Naive thymus-derived CD4-positive, alpha-beta T cell (primary cell): ENCODE measurements at regions not wholly inside any gene's neighbourhood (a gene's known extent, or its start where the extent isn't known, plus 50 kb on each side); places are given as distances from the start of the nearest gene placed in this dataset.
"Not testable (repeated sequence)": the region's sequence is repeated elsewhere in the genome, so short reads cannot be mapped to it uniquely, and the experiment has no call there.

ENCODE experiments used
- ATAC-seq: fragments of 150-1000 bp; cut with Tn5 transposase; 2 replicates; pipeline ENCODE4 v1.10.0; 2021; ENCODE audit warnings: mild to moderate bottlenecking, moderate library complexity
- CTCF ChIA-PET: fragments of 350-600 bp; sonication (Branson Sonifier 250); formaldehyde crosslinking; loops from one replicate; lab custom pipeline; 2021; ENCODE audit warnings: antibody characterized with exemption; lab: Charles Lee
- POLR2A ChIA-PET: fragments of 350-600 bp; sonication (Branson Sonifier 250); formaldehyde crosslinking; loops from one replicate; lab custom pipeline; 2021; ENCODE audit warnings: antibody characterized with exemption, inconsistent platforms; lab: Charles Lee
- DNase-seq, 9 donors: peaks; one replicate each; pipeline versions ENCODE4 v3.0.0 to v3.0.0-alpha.2; 2020 to 2022; ENCODE audit warnings: mixed read lengths in 1 of 9
- H3K27ac ChIP-seq: one replicate; pipeline ENCODE4 v1.7.0; 2013; ENCODE audit warnings: mild to moderate bottlenecking, low read depth, low read length, moderate library complexity
- H3K27me3 ChIP-seq, 2 donors: one replicate each; pipeline ENCODE4 v1.7.0; 2013; ENCODE audit warnings: low read length in 2 of 2, mild to moderate bottlenecking in 2 of 2, moderate library complexity in 2 of 2; ENCODE audit not compliant: control insufficient read depth in 2 of 2, insufficient read depth in 2 of 2
- H3K36me3 ChIP-seq, 3 experiments: 1 replicate in 2 of 3; 2 replicates in 1 of 3; pipeline ENCODE4 v1.7.0; 2013; ENCODE audit warnings: low read length in 3 of 3, mild to moderate bottlenecking in 3 of 3, moderate library complexity in 1 of 3; ENCODE audit not compliant: insufficient read depth in 3 of 3, control insufficient read depth in 2 of 3
- H3K4me1 ChIP-seq, 2 donors: one replicate each; pipeline ENCODE4 v1.7.0; 2013; ENCODE audit warnings: low read length in 2 of 2, mild to moderate bottlenecking in 2 of 2, moderate library complexity in 1 of 2; ENCODE audit not compliant: control insufficient read depth in 2 of 2, insufficient read depth in 2 of 2
- H3K4me3 ChIP-seq: 2 replicates; pipeline ENCODE4 v1.7.0; 2013; ENCODE audit warnings: mild to moderate bottlenecking, low read length
- H3K9me3 ChIP-seq, 3 experiments: 1 replicate in 2 of 3; 2 replicates in 1 of 3; pipeline ENCODE4 v1.7.0; 2013; ENCODE audit warnings: low read length in 3 of 3; ENCODE audit not compliant: control insufficient read depth in 2 of 3
- H3K27ac Mint-ChIP-seq, 9 donors: one replicate each; pipeline ENCODE4 v1.8.0; 2020 to 2022; ENCODE audit warnings: mixed read lengths in 9 of 9, mild to moderate bottlenecking in 8 of 9, moderate library complexity in 5 of 9, inconsistent platforms in 2 of 9
- H3K27me3 Mint-ChIP-seq, 5 donors: one replicate each; pipeline ENCODE4 v1.8.0; 2021 to 2022; ENCODE audit warnings: mixed read lengths in 5 of 5, mild to moderate bottlenecking in 1 of 5
- H3K36me3 Mint-ChIP-seq, 5 donors: one replicate each; pipeline ENCODE4 v1.8.0; 2020 to 2022; ENCODE audit warnings: mixed read lengths in 5 of 5, mild to moderate bottlenecking in 3 of 5, inconsistent platforms in 1 of 5
- H3K4me1 Mint-ChIP-seq, 7 donors: one replicate each; pipeline ENCODE4 v1.8.0; 2020 to 2022; ENCODE audit warnings: mixed read lengths in 7 of 7, mild to moderate bottlenecking in 3 of 7, inconsistent platforms in 1 of 7
- H3K4me3 Mint-ChIP-seq, 10 donors: one replicate each; pipeline ENCODE4 v1.8.0; 2020 to 2022; ENCODE audit warnings: mild to moderate bottlenecking in 10 of 10, mixed read lengths in 10 of 10, moderate library complexity in 6 of 10, inconsistent platforms in 2 of 10
- H3K9me3 Mint-ChIP-seq, 11 donors: one replicate each; pipeline ENCODE4 v1.8.0; 2020 to 2022; ENCODE audit warnings: mixed read lengths in 11 of 11, mild to moderate bottlenecking in 4 of 11, inconsistent platforms in 1 of 11, moderate library complexity in 1 of 11
- intact Hi-C, 2 donors: fragments of 100-400 bp; cut with micrococcal nuclease; formaldehyde crosslinking; loops; one replicate each; pipeline ENCODE4 v1.15.1; 2023

GRCh38 chr13:81340118-81341069 lies 999.5 kb upstream of the SPRY2 start:
- H3K4me3 ChIP-seq, H3K4me1 Mint-ChIP-seq, H3K27ac ChIP-seq, intact Hi-C loops, POLR2A ChIA-PET, H3K4me1 ChIP-seq, H3K27ac Mint-ChIP-seq, ATAC-seq, H3K4me3 Mint-ChIP-seq, H3K27me3 ChIP-seq, H3K9me3 ChIP-seq, DNase-seq, H3K27me3 Mint-ChIP-seq, H3K36me3 ChIP-seq, CTCF ChIA-PET, H3K36me3 Mint-ChIP-seq: not testable (repeated sequence)
- peaks cover 3 to 34% (median 12%) of the 10 kb centered on the region in 11 donors for H3K9me3 Mint-ChIP-seq

- H3K27ac Mint-ChIP-seq, H3K27me3 Mint-ChIP-seq, H3K4me1 Mint-ChIP-seq, CTCF ChIA-PET, H3K4me1 ChIP-seq, DNase-seq, H3K9me3 ChIP-seq, H3K4me3 ChIP-seq, H3K36me3 Mint-ChIP-seq, intact Hi-C loops, POLR2A ChIA-PET, ATAC-seq, H3K27me3 ChIP-seq, H3K36me3 ChIP-seq, H3K4me3 Mint-ChIP-seq, H3K27ac ChIP-seq: not testable (repeated sequence)
- peaks cover 2 to 32% (median 9%) of the 10 kb centered on the region in 11 donors for H3K9me3 Mint-ChIP-seq
These were observed 998.7 kb upstream of the SPRY2 start for GRCh38 chr13:81339666-81340065.

GRCh38 chr13:81334481-81334880 lies 993.6 kb upstream of the SPRY2 start:
- no peaks in the 10 kb centered on the region for H3K4me1 Mint-ChIP-seq
- no peaks in the 10 kb centered on the region for H3K27me3 ChIP-seq
- intact Hi-C loops = no loop called here
- no peak overlapping the region for H3K4me3 Mint-ChIP-seq
- no peak for DNase-seq
- peak overlapping the region in 1 of 9 donors; percentile 69 for H3K27ac Mint-ChIP-seq
- ATAC-seq = no peak
- CTCF ChIA-PET = no interaction called here
- H3K36me3 ChIP-seq = no peaks in the 10 kb centered on the region
- H3K9me3 Mint-ChIP-seq = peaks cover 0 to 13% (median 3%) of the 10 kb centered on the region in 11 donors
- H3K27ac ChIP-seq = no peak overlapping the region
- no peaks in the 10 kb centered on the region for H3K27me3 Mint-ChIP-seq
- H3K4me1 ChIP-seq = no peaks in the 10 kb centered on the region
- H3K9me3 ChIP-seq = peaks cover 0 to 11% (median 0%) of the 10 kb centered on the region in 3 experiments
- H3K36me3 Mint-ChIP-seq = no peaks in the 10 kb centered on the region
- no peak overlapping the region for H3K4me3 ChIP-seq
- POLR2A ChIA-PET = no interaction called here

GRCh38 chr13:81326913-81327312 lies 986.0 kb upstream of the SPRY2 start:
- H3K27me3 ChIP-seq = no peaks in the 10 kb centered on the region
- DNase-seq (no peak), ATAC-seq (no peak)
- Mint-ChIP-seq H3K27ac (no peak overlapping the region), H3K27me3 (no peaks in the 10 kb centered on the region), H3K36me3 (no peaks in the 10 kb centered on the region), H3K9me3 (peaks cover 0 to 24% (median 4%) of the 10 kb centered on the region in 11 donors), H3K4me1 (no peaks in the 10 kb centered on the region), H3K4me3 (no peak overlapping the region)
- CTCF ChIA-PET = no interaction called here
- peaks cover 0 to 9% (median 0%) of the 10 kb centered on the region in 3 experiments for H3K9me3 ChIP-seq
- no peaks in the 10 kb centered on the region for H3K4me1 ChIP-seq
- POLR2A ChIA-PET = no interaction called here
- no peak overlapping the region for H3K27ac ChIP-seq
- no peak overlapping the region for H3K4me3 ChIP-seq
- no peaks in the 10 kb centered on the region for H3K36me3 ChIP-seq
- intact Hi-C loops = no loop called here

- Histone ChIP-seq H3K9me3 (peaks cover 0 to 6% (median 0%) of the 10 kb centered on the region in 3 experiments), H3K4me3 (no peak overlapping the region), H3K4me1 (no peaks in the 10 kb centered on the region), H3K27ac (no peak overlapping the region), H3K27me3 (no peaks in the 10 kb centered on the region), H3K36me3 (no peaks in the 10 kb centered on the region)
- no peaks in the 10 kb centered on the region for H3K36me3 Mint-ChIP-seq
- DNase-seq (no peak), ATAC-seq (no peak)
- peaks cover 0 to 23% (median 4%) of the 10 kb centered on the region in 11 donors for H3K9me3 Mint-ChIP-seq
- H3K27me3 Mint-ChIP-seq = no peaks in the 10 kb centered on the region
- no peak overlapping the region for H3K4me3 Mint-ChIP-seq
- POLR2A ChIA-PET = no interaction called here
- H3K27ac Mint-ChIP-seq = no peak overlapping the region
- CTCF ChIA-PET = no interaction called here
- H3K4me1 Mint-ChIP-seq = no peaks in the 10 kb centered on the region
- intact Hi-C loops = no loop called here
These were observed 979.6 kb upstream of the SPRY2 start for GRCh38 chr13:81320516-81320915.

GRCh38 chr13:81319351-81319750 lies 978.4 kb upstream of the SPRY2 start:
- Mint-ChIP-seq H3K36me3 (no peaks in the 10 kb centered on the region), H3K27me3 (no peaks in the 10 kb centered on the region), H3K4me1 (no peaks in the 10 kb centered on the region), H3K4me3 (no peak overlapping the region), H3K27ac (no peak overlapping the region), H3K9me3 (peaks cover 0 to 22% (median 4%) of the 10 kb centered on the region in 11 donors)
- ChIA-PET POLR2A (no interaction called here), CTCF (no interaction called here)
- Histone ChIP-seq H3K9me3 (peaks cover 0 to 6% (median 0%) of the 10 kb centered on the region in 3 experiments), H3K27ac (no peak overlapping the region), H3K36me3 (no peaks in the 10 kb centered on the region), H3K4me3 (no peak overlapping the region), H3K27me3 (no peaks in the 10 kb centered on the region), H3K4me1 (no peaks in the 10 kb centered on the region)
- ATAC-seq (no peak), DNase-seq (no peak)
- intact Hi-C loops = no loop called here
